Adrenal gland (tissue), 5 donors: ENCODE measurements at regions not wholly inside any gene's neighbourhood (a gene's known extent, or its start where the extent isn't known, plus 50 kb on each side); places are given as distances from the start of the nearest gene placed in this dataset.

Source experiments
- CTCF ChIP-seq, 6 experiments: fragments of 450-650 bp in 4 of 6; fragments of 200-600 bp in 2 of 6; sonication (generic) in 1 of 6; IDR thresholded peaks; 1 replicate in 5 of 6; 2 replicates in 1 of 6; pipeline versions ENCODE4 v1.5.1 to v1.8.0; 2016 to 2021; ENCODE audit warnings: antibody characterized with exemption in 6 of 6, mild to moderate bottlenecking in 2 of 6, moderate library complexity in 1 of 6
- POLR2A ChIP-seq, 2 donors: fragments of 450-650 bp; IDR thresholded peaks; one replicate each; pipeline ENCODE4 v1.6.1; 2017; ENCODE audit warnings: antibody characterized with exemption in 2 of 2, mild to moderate bottlenecking in 2 of 2, moderate library complexity in 1 of 2
- donor health status: DM: no; HTN: no; CAD: no.

- TF ChIP-seq CTCF (IDR thresholded peaks at IDR 0.05) (no peak), POLR2A (IDR thresholded peaks at IDR 0.05) (no peak)
These were observed 877.1 kb downstream of the RAPGEF2 start for GRCh38 chr4:159979953-159980352.
